Keratinocyte (primary cell): ENCODE measurements at regions not wholly inside any gene's neighbourhood (a gene's known extent, or its start where the extent isn't known, plus 50 kb on each side); places are given as distances from the start of the nearest gene placed in this dataset.

Experiments used
- DNase-seq: peaks from one replicate; pipeline ENCODE4 v3.0.0-alpha.2; 2011; ENCODE audit warnings: low read depth, missing footprints, low spot score
- FAIRE-seq: peaks from 2 replicates; lab custom pipeline; 2011; peaks lifted over from hg19 to GRCh38; lab: Jason Lieb, UNC
- H2AFZ ChIP-seq: 2 replicates; pipeline ENCODE4 v1.6.0; 2012; ENCODE audit warnings: low read length, control low read depth, inconsistent platforms; ENCODE audit not compliant: control insufficient read depth
- H3K27ac ChIP-seq: 2 replicates; pipeline ENCODE4 v1.5.1; 2011; ENCODE audit warnings: low read length; ENCODE audit not compliant: control insufficient read depth, insufficient read depth
- H3K27me3 ChIP-seq: 3 replicates; pipeline ENCODE4 v1.6.0; 2011; ENCODE audit warnings: low read length; ENCODE audit not compliant: control insufficient read depth, insufficient read depth; ENCODE audit errors: extremely low read depth
- H3K36me3 ChIP-seq, 2 experiments: 2 replicates in 1 of 2; 3 replicates in 1 of 2; pipeline ENCODE4 v1.5.1; 2011; ENCODE audit warnings: low read length in 2 of 2, mild to moderate bottlenecking in 1 of 2; ENCODE audit not compliant: control insufficient read depth in 2 of 2, insufficient read depth in 2 of 2; ENCODE audit errors: extremely low read depth in 1 of 2
- H3K4me1 ChIP-seq: 3 replicates; pipeline ENCODE4 v1.5.1; 2011; ENCODE audit warnings: low read length; ENCODE audit not compliant: control insufficient read depth, insufficient read depth; ENCODE audit errors: extremely low read depth
- H3K4me2 ChIP-seq: 3 replicates; pipeline ENCODE4 v1.6.0; 2011; ENCODE audit warnings: low read depth, low read length; ENCODE audit not compliant: control insufficient read depth, insufficient read depth; ENCODE audit errors: extremely low read depth
- H3K4me3 ChIP-seq, 3 experiments: fragments of 200-600 bp in 1 of 3; sonication (generic) in 1 of 3; 2 replicates in 2 of 3; 3 replicates in 1 of 3; pipeline ENCODE4 v1.5.1; 2011 to 2016; ENCODE audit warnings: low read length in 3 of 3, mild to moderate bottlenecking in 3 of 3, control low read depth in 2 of 3, inconsistent platforms in 1 of 3, low read depth in 1 of 3, mixed read lengths in 1 of 3, mixed run types in 1 of 3, moderate library complexity in 1 of 3; ENCODE audit not compliant: control insufficient read depth in 2 of 3, insufficient read depth in 2 of 3; ENCODE audit errors: extremely low read depth in 1 of 3
- H3K79me2 ChIP-seq: 2 replicates; pipeline ENCODE4 v1.6.0; 2012; ENCODE audit warnings: low read length; ENCODE audit not compliant: control insufficient read depth, insufficient read depth
- H3K9ac ChIP-seq: 3 replicates; pipeline ENCODE4 v1.6.0; 2011; ENCODE audit warnings: low read length; ENCODE audit not compliant: control insufficient read depth, insufficient read depth; ENCODE audit errors: extremely low read depth
- H3K9me1 ChIP-seq: 3 replicates; pipeline ENCODE4 v1.6.0; 2011; ENCODE audit warnings: low read length; ENCODE audit not compliant: control insufficient read depth, insufficient read depth; ENCODE audit errors: extremely low read depth
- H3K9me3 ChIP-seq: 2 replicates; pipeline ENCODE4 v1.5.1; 2012; ENCODE audit warnings: low read depth, low read length; ENCODE audit not compliant: control insufficient read depth
- H4K20me1 ChIP-seq: 3 replicates; pipeline ENCODE4 v1.6.0; 2011; ENCODE audit warnings: low read length; ENCODE audit not compliant: control insufficient read depth, insufficient read depth; ENCODE audit errors: extremely low read depth
- CTCF ChIP-seq, 3 experiments: IDR thresholded peaks in 1 of 3; conservative IDR thresholded peaks in 1 of 3; optimal IDR thresholded peaks in 1 of 3; 2 replicates in 2 of 3; 3 replicates in 1 of 3; pipeline versions ENCODE3 to v1.5.1; 2011; ENCODE audit warnings: low read length in 3 of 3, mild to moderate bottlenecking in 3 of 3, moderate library complexity in 2 of 3, control low read depth in 1 of 3, inconsistent platforms in 1 of 3; ENCODE audit not compliant: insufficient read depth in 2 of 3; ENCODE audit errors: extremely low read depth in 1 of 3
- EZH2 ChIP-seq: IDR thresholded peaks from one replicate; pipeline ENCODE4 v1.6.1; 2012; ENCODE audit warnings: inconsistent platforms, mild to moderate bottlenecking, low read length, moderate library complexity
- dilution Hi-C: fragments of 300-500 bp; cut with MboI; formaldehyde crosslinking; loops from one replicate; pipeline ENCODE4 v1.7.0; 2020; ENCODE audit warnings: low sequenced_read_pairs; ENCODE audit not compliant: extremely low pct_ligation_motif_present

- H3K27me3 ChIP-seq, result no peaks in the 10 kb centered on the region
- H3K27ac ChIP-seq, result no peak overlapping the region
- H2AFZ ChIP-seq, result no peak overlapping the region
- peaks cover 6% of the 10 kb centered on the region for H3K4me1 ChIP-seq
- TF ChIP-seq EZH2 (no peak), CTCF (optimal IDR thresholded peaks at IDR 0.05 in 1 of 3, IDR thresholded peaks at IDR 0.05 in 1 of 3, conservative IDR thresholded peaks at IDR 0.05 in 1 of 3; ENCODE audit: extremely low read depth in 1 of 3, insufficient read depth in 2 of 3, low read length in 3 of 3) (no peak)
- H4K20me1 ChIP-seq, result no peaks in the 10 kb centered on the region
- H3K9me3 ChIP-seq, result no peaks in the 10 kb centered on the region
- no peak overlapping the region for H3K4me2 ChIP-seq
- H3K4me3 ChIP-seq, result no peak overlapping the region
- no peaks in the 10 kb centered on the region for H3K9me1 ChIP-seq
- H3K36me3 ChIP-seq, result no peaks in the 10 kb centered on the region
- DNase-seq (no peak), FAIRE-seq (no peak)
- H3K9ac ChIP-seq, result no peak overlapping the region
- dilution Hi-C loops, result no loop called here
- H3K79me2 ChIP-seq, result no peaks in the 10 kb centered on the region
Measured at GRCh38 chr1:219071209-219071608, 102.5 kb upstream of the LYPLAL1 start.

- Histone ChIP-seq H2AFZ (no peak overlapping the region), H3K4me3 (no peak overlapping the region), H3K36me3 (no peaks in the 10 kb centered on the region), H3K4me2 (no peak overlapping the region), H4K20me1 (no peaks in the 10 kb centered on the region), H3K27ac (no peak overlapping the region), H3K9ac (no peak overlapping the region), H3K27me3 (no peaks in the 10 kb centered on the region), H3K9me1 (no peaks in the 10 kb centered on the region), H3K79me2 (no peaks in the 10 kb centered on the region), H3K9me3 (no peaks in the 10 kb centered on the region), H3K4me1 (no peaks in the 10 kb centered on the region)
- FAIRE-seq (no peak), DNase-seq (no peak)
- dilution Hi-C loops, result no loop called here
- no peak for TF ChIP-seq CTCF (optimal IDR thresholded peaks at IDR 0.05 in 1 of 3, IDR thresholded peaks at IDR 0.05 in 1 of 3, conservative IDR thresholded peaks at IDR 0.05 in 1 of 3; ENCODE audit: extremely low read depth in 1 of 3, insufficient read depth in 2 of 3, low read length in 3 of 3)
- TF ChIP-seq EZH2, result no peak
Measured at GRCh38 chr1:219072329-219072728, 101.3 kb upstream of the LYPLAL1 start.
